ENCODE measurements at regions not wholly inside any gene's neighbourhood (a gene's known extent, or its start where the extent isn't known, plus 50 kb on each side); places are given as distances from the start of the nearest gene placed in this dataset.

- DNase-seq (ENCODE audit: unreplicated experiment): no peak
- intact Hi-C loops (cut with micrococcal nuclease): loop anchor here (2.0 to 5.0 kb wide), 5 partner anchors 157 to 454 kb away; no protein-coding TSS in a partner anchor
- ChIA-PET POLR2A (interaction anchor here (0.5 to 6.5 kb wide), 12 partner anchors 10 to 325 kb away, joined by 3 to 94 read pairs (median 6); partner anchors contain the start of genes DSC3 and DSG3), CTCF (interaction anchor here (0.6 to 3.1 kb wide), 8 partner anchors 10 to 211 kb away, joined by 3 to 16 read pairs (median 3); no protein-coding TSS in a partner anchor)
- BruUV-seq (replicated peaks): no TSS peak
- H3K27ac Mint-ChIP-seq (ENCODE audit: low read depth, unreplicated experiment): peak overlapping the region; percentile 84
- H3K4me1 Mint-ChIP-seq (ENCODE audit: insufficient read depth, unreplicated experiment): peaks cover 28% of the 10 kb centered on the region
- TF ChIP-seq, protein P1, sequence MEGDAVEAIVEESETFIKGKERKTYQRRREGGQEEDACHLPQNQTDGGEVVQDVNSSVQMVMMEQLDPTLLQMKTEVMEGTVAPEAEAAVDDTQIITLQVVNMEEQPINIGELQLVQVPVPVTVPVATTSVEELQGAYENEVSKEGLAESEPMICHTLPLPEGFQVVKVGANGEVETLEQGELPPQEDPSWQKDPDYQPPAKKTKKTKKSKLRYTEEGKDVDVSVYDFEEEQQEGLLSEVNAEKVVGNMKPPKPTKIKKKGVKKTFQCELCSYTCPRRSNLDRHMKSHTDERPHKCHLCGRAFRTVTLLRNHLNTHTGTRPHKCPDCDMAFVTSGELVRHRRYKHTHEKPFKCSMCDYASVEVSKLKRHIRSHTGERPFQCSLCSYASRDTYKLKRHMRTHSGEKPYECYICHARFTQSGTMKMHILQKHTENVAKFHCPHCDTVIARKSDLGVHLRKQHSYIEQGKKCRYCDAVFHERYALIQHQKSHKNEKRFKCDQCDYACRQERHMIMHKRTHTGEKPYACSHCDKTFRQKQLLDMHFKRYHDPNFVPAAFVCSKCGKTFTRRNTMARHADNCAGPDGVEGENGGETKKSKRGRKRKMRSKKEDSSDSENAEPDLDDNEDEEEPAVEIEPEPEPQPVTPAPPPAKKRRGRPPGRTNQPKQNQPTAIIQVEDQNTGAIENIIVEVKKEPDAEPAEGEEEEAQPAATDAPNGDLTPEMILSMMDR (IDR thresholded peaks at IDR 0.05; ENCODE audit: unreplicated experiment): no peak
- peak overlapping the region; percentile 12 for H3K4me3 Mint-ChIP-seq (ENCODE audit: unreplicated experiment)
- H3K36me3 Mint-ChIP-seq (ENCODE audit: insufficient read depth, unreplicated experiment): no peaks in the 10 kb centered on the region
- H3K9me3 Mint-ChIP-seq (ENCODE audit: unreplicated experiment): no peaks in the 10 kb centered on the region
- H3K27me3 Mint-ChIP-seq (ENCODE audit: insufficient read depth, unreplicated experiment): no peaks in the 10 kb centered on the region
These were observed 50.0 kb upstream of the DSG1 start for GRCh38 chr18:31267823-31268481.
